ENCODE measurements at regions not wholly inside any gene's neighbourhood (a gene's known extent, or its start where the extent isn't known, plus 50 kb on each side); places are given as distances from the start of the nearest gene placed in this dataset.

GRCh38 chr7:80324032-80324431, 187.8 kb downstream of the GNAT3 start:
- no peaks in the 10 kb centered on the region for H3K9me2 ChIP-seq (ENCODE audit: low read depth, low read length)
- H3K9ac ChIP-seq (ENCODE audit: low read length), result no peak overlapping the region
- H3K4me2 ChIP-seq (ENCODE audit: low read length), result no peak overlapping the region
- no peaks in the 10 kb centered on the region for H3K4me1 ChIP-seq (ENCODE audit: insufficient read depth, low read length, severe bottlenecking)
- no peak overlapping the region for H3K27ac ChIP-seq (ENCODE audit: low read depth, low read length, poor library complexity, severe bottlenecking)
- no peaks in the 10 kb centered on the region for H3K79me2 ChIP-seq (ENCODE audit: insufficient read depth, low read length)
- no peak overlapping the region for H2AFZ ChIP-seq (ENCODE audit: low read length)
- TF ChIP-seq CTCF (IDR thresholded peaks at IDR 0.05; ENCODE audit: low read length) (no peak), EZH2 (IDR thresholded peaks at IDR 0.05; ENCODE audit: borderline replicate concordance, low read length) (no peak)
- no peaks in the 10 kb centered on the region for H3K36me3 ChIP-seq (ENCODE audit: insufficient read depth, low read length)
- no peak overlapping the region for H3K4me3 ChIP-seq (ENCODE audit: low read depth, low read length, poor library complexity, severe bottlenecking)
- no peaks in the 10 kb centered on the region for H4K20me1 ChIP-seq (ENCODE audit: insufficient read depth, low read length)
- no peaks in the 10 kb centered on the region for H3F3A ChIP-seq (ENCODE audit: insufficient read depth, low read length)
- H3K27me3 ChIP-seq (ENCODE audit: insufficient read depth, low read length), result no peaks in the 10 kb centered on the region
- no peaks in the 10 kb centered on the region for H3K9me3 ChIP-seq (ENCODE audit: low read length)

- TF ChIP-seq EZH2 (IDR thresholded peaks at IDR 0.05; ENCODE audit: borderline replicate concordance, low read length) (no peak), CTCF (IDR thresholded peaks at IDR 0.05; ENCODE audit: low read length) (no peak)
- Histone ChIP-seq H3K27ac (ENCODE audit: low read depth, low read length, poor library complexity, severe bottlenecking) (no peak overlapping the region), H3K9ac (ENCODE audit: low read length) (no peak overlapping the region), H3K79me2 (ENCODE audit: insufficient read depth, low read length) (no peaks in the 10 kb centered on the region), H3K4me2 (ENCODE audit: low read length) (no peak overlapping the region), H3K9me3 (ENCODE audit: low read length) (no peaks in the 10 kb centered on the region), H3F3A (ENCODE audit: insufficient read depth, low read length) (no peaks in the 10 kb centered on the region), H3K27me3 (ENCODE audit: insufficient read depth, low read length) (no peaks in the 10 kb centered on the region), H3K4me1 (ENCODE audit: insufficient read depth, low read length, severe bottlenecking) (no peaks in the 10 kb centered on the region), H2AFZ (ENCODE audit: low read length) (no peak overlapping the region), H3K4me3 (ENCODE audit: low read depth, low read length, poor library complexity, severe bottlenecking) (no peak overlapping the region), H4K20me1 (ENCODE audit: insufficient read depth, low read length) (no peaks in the 10 kb centered on the region), H3K9me2 (ENCODE audit: low read depth, low read length) (no peaks in the 10 kb centered on the region), H3K36me3 (ENCODE audit: insufficient read depth, low read length) (no peaks in the 10 kb centered on the region)
These were observed 184.8 kb downstream of the GNAI1 start for GRCh38 chr7:80319461-80319860.

GRCh38 chr7:80318081-80318480, 183.4 kb downstream of the GNAI1 start:
- Histone ChIP-seq H3K27ac (ENCODE audit: low read depth, low read length, poor library complexity, severe bottlenecking) (no peak overlapping the region), H3K9ac (ENCODE audit: low read length) (no peak overlapping the region), H3K4me3 (ENCODE audit: low read depth, low read length, poor library complexity, severe bottlenecking) (no peak overlapping the region), H3K4me1 (ENCODE audit: insufficient read depth, low read length, severe bottlenecking) (no peaks in the 10 kb centered on the region), H2AFZ (ENCODE audit: low read length) (no peak overlapping the region), H4K20me1 (ENCODE audit: insufficient read depth, low read length) (no peaks in the 10 kb centered on the region), H3K4me2 (ENCODE audit: low read length) (no peak overlapping the region), H3K36me3 (ENCODE audit: insufficient read depth, low read length) (no peaks in the 10 kb centered on the region), H3K27me3 (ENCODE audit: insufficient read depth, low read length) (no peaks in the 10 kb centered on the region), H3F3A (ENCODE audit: insufficient read depth, low read length) (no peaks in the 10 kb centered on the region), H3K79me2 (ENCODE audit: insufficient read depth, low read length) (no peaks in the 10 kb centered on the region), H3K9me3 (ENCODE audit: low read length) (no peaks in the 10 kb centered on the region), H3K9me2 (ENCODE audit: low read depth, low read length) (no peaks in the 10 kb centered on the region)
- TF ChIP-seq EZH2 (IDR thresholded peaks at IDR 0.05; ENCODE audit: borderline replicate concordance, low read length) (no peak), CTCF (IDR thresholded peaks at IDR 0.05; ENCODE audit: low read length) (no peak)
